ENCODE measurements at regions not wholly inside any gene's neighbourhood (a gene's known extent, or its start where the extent isn't known, plus 50 kb on each side); places are given as distances from the start of the nearest gene placed in this dataset.
"Not testable (repeated sequence)": the region's sequence is repeated elsewhere in the genome, so short reads cannot be mapped to it uniquely, and the experiment has no call there.

DNA sequence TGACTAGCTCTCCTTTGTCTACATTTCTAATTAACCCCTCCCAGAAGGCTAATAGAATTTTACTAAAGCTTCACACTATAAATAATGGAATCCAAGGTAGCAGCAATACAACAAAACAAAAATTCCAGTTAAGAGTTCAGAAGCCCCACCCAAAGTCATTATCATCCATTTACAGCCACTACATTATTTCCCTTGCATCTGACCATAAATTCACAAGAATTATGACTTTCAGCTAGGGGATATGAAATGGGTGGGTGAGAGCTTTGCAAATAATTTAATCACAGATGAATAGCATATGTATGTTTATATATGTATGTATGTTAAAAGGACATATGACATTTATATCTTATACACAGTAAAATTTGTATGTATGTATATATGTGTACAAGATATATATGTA, 65.3 kb upstream of the PTGDR start:
- no peak for DNase-seq

DNA sequence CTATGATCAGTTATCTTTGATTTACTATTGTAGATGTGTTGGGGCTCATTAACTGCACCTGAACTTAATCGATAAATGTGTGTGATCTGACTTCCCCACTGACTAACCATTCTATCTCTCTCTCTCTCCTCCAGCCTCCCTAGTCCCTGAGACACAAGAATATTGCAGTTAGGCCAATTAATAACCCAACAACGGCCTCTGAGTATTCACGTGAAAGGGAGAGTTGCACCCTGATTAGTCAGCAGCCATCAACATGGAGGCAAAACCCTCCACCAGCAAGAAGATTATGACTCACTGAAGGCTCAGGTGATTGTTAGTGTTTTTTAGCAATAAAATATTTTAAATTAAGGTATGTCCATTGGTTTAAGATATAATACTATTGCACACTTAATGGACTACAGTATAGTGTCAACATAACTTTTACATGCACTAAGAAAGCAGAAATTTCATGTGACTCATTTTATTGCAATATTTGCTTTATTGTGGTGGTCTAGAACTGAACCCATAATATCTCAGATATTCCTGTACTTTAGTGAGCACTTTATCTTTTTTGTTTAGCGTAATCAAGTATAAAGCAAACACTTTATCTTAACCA, 77.1 kb upstream of the PTGDR start:
- no peak for DNase-seq

DNA sequence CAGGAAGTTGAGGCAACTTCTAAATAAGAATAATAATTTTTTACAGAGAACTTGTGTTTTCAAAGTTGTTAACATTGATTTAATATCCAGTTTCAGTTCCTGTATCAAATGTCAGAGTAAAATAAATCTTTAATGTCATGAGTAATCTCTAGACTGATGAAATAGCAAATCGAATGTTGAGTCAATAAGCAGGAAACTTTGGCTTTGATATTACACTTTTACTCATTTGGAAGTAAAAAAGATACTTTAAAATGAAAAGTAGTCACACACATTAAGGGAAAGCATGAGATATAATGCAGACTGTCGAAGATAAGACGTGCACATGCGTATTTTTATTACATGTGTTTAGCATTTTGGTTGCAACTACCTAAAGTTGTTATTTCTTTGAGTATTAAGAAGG, 78.2 kb upstream of the PTGDR start:
- no peak for DNase-seq

DNA sequence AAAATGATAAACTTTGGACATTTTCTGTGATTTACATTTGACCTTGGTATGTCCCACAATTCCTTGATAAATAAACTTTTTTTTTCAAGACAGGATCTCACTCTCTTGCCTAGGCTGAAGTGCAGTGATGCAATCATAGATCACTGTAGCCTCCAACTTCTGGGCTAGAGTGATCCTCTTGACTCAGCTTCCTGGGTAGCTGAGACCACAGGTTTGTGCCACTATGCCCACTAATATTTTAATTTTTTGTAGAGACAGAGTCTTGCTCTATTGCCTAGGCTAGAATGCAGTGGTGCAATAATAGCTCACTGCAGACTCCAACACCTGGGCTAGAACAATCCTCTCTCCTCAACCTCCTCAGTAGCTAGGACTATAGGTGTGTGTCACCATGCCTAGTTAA, 79.1 kb upstream of the PTGDR start:
- DNase-seq = no peak

DNA sequence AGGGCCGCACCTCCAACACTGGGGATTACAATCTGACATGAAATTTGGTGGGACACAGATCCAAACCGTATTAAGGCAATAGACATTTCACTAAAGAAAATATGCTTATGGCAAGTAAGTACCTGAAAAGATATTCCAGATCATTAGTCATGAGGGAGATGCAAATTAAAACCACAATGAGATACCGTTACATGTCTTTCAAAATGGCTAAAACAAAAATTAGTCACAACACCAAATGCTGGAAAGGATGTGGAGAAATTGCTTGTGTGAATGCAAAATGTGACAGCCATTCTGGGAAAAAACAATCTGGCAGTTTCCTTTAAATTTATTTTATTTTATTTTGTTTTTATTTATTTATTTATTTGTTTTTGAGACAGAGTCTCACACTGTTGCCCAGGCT, 82.3 kb upstream of the PTGDR start:
- DNase-seq = no peak

DNA sequence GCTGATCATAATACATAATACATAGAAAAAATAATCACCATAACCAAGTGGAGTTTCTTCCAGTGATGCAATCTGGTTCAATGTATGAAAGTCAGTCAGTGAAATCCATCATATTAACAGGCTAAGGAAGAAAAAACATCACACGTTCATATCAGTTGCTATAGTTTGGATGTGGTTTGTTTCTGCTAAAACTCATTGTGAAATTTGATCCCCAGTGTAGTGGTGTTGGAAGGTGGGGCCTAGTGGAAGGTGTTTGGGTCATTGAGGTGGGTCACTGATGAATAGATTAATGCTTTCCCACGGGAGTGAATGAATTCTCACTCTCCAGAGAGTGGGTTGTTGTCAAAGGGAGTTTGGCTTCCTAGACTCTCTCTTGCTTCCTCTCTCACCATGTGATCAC, 84.6 kb upstream of the PTGDR start:
- no peak for DNase-seq

DNA sequence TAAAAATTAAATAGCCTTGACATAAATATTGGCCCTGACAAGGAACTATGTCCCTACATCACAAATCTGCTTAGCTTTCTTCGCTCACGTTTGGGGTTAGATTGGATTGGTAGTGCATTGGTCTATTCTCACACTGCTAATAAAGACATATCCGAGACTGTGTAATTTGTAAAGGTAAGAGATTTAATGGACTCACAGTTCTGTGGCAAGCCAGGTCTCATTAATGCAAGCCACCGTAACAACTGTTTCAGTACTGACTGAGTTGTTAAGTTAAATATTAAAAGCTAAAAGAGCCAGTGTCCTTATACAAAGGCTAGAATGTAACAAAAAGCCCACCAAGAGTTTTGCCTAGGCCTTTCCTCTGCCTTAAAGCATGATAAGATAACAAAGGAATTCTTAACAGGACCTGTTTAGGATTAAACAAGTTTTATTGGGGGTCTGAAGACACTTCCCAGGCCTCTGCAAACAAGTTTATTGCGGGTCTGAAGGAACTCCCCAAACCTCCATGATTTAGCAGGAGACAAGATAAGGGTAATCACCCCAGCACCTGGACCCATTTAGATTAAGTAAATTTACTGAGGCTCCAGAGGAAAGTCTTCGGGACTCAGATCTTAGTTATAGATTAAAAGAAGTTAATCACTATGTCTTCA, 88.2 kb upstream of the PTGDR start:
- DNase-seq = no peak

DNA sequence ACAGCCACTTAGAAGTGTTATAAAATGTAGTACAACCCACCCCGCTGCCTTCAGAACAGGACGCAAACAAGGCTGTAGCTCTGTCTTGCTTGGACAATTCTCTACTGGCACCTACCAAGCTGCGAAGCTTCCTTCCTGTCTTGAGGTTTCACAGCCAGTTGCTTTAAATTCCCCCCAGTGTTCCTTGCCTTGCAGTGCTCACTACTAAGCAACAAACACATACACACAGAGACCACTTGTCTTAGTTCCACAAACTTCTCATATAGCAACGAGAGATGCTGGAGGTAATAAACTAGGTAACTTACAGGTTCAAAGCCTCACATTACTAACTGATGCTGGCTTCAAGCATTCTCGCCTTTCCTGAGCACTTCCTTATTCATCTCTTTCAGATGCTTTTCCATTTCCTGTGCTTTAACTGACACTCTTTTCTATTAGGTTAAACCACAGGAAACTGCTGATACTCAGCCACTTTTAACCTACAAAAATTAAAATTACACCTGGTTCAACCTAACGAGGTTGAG, 91.5 kb upstream of the PTGDR start:
- DNase-seq = no peak

DNA sequence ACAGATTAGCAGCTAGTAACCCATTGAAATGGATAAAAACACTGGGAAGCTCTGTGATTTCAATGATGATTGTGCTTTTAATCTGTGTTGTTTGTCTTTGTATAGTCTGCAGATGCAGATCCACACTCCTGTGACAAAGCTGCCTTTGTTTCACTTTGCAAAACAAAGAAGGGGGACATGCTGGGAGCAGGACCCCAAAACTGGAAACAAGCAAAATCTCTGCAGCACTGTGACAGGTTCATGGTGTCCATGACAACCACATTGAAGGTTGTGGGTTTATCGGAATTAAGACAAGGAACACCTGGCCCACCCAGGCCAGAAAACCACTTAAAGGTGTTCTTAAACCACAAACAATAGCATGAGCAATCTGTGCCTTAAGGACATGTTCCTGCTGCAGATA, 95.6 kb upstream of the PTGDR start:
- not testable (repeated sequence) for DNase-seq

DNA sequence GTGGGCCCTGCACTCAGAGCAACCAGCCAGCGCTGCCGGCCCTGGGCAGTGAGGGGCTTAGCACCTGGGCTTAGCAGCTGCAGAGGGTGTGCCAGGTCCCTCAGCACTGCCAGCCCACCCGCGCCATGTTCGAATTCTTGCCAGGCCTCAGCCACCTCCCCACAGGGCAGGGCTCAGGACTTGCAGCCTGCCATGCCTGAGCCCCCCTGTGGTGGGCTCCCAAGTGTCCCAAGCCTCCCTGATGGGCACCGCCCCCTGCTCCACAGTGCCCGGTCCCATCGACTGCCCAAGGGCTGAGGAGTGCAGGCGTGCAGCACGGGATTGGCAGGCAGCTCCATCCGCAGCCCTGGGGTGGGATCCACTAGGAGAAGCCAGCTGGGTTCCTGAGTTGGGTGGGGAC, 98.0 kb upstream of the NID2 start:
- DNase-seq = no peak

DNA sequence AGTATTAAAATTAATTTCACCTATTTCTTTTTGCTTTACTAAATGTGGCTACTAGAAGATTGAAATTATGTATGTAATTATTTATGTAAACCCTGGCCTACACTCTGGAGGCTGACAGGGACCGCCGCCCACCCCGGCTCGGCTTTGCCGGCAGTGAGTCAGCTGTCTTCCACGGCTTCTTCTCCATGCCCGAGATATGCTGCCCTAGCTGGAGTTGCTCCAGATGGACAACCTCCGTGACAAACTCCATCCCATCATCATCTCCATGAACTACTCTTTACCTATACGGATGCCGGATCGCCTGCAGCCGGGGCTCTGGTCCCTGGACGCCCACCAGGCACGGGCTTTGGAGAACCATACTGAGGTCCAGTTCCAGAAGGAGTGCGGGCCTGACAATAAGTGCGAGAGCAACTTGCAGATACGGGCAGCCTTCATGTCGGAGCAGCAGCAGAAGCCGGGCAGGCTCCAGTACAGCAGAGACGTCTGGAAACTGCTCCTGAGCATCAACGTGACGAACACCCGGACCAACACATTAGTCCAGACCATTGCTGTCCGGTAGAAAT, 86.9 kb upstream of the NID2 start:
- peak in 4 of 56 donors; percentile 1 to 7 (median 4) for DNase-seq

DNA sequence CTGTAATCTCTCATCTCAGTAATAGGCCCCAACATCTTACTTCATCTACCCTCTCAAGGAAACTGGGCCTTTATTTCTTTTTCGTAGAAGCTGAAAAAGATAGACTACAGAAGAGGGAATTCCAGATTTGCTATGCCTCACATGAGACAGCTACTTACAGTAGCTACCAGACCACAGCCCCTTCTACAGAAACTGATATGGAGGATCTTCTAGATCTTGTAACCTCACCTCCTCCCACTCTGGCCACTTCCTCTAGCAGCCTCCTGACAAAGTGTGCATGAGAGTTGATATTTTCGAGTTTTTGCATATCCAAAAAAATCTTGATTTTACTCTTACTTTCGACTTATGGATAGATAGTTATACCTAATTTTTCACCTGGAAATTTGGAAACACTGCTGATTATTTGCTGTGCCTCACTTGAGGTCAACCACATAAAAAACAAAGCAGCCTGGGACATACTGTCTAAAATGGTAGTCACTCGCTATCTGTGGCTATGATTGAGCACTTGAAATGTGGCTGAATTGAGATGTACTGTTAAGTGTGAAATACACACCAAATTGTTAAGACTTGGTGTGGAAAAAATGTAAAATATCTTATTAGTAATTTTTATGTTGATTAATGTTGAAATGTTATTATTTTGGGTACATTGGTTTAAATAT, 86.3 kb upstream of the NID2 start:
- DNase-seq = no peak

DNA sequence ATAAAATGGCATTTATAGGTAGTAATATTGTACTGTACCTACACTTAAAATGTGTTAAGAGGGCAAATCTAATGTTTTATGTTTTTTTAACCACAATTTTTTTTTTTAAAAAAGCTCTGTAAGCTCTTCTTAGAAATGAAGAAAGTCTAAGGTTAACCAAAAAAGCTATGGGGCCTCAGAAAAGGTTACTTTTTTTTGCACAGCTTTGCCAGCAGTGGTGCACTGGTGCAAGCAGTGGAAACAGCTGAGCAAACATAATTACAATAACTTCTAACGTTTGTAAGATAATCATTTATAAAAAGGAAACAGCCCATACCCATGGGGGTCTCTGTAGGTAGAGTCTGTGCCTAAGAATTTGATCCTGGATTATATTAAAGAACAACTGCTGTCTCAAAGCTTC, 85.1 kb upstream of the NID2 start:
- no peak for DNase-seq

DNA sequence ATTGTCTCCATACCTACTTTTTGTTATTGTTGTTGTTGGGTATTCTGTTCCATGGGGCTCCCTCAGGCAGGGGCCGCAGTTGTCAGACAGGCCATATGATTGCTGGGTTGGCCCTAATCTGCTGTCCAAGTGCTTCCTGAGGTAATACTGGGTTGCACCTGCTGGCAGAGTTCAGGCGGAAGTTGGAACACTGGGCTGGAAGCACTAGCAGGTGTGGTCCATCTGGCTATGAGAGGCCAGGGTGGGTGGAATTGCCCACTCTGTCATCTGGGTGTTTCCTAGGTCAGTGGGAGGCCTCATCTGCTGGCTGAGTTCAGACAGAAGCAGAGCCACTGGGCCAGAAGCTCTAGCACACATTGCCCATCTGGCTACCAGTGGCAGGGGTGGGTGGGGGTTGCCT, 81.3 kb upstream of the NID2 start:
- DNase-seq = no peak

DNA sequence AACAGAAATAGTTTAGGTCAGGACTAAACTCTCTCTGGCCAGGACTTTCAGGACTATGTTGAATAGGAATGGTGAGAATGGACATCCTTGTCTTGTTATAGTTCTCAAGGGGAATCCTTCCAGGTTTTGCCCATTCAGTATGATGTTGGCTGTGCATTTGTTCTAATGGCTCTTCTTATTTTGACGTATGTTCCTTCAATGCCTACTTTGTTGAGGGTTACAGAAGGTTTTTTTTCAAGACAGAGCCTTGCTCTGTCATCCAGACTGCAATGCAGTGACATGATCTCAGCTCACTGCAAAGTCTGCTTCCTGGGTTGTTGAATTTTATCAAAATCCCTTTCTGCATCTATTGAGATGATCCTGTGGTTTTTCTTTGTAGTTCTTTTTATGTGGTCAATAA, 79.5 kb upstream of the NID2 start:
- DNase-seq = no peak

DNA sequence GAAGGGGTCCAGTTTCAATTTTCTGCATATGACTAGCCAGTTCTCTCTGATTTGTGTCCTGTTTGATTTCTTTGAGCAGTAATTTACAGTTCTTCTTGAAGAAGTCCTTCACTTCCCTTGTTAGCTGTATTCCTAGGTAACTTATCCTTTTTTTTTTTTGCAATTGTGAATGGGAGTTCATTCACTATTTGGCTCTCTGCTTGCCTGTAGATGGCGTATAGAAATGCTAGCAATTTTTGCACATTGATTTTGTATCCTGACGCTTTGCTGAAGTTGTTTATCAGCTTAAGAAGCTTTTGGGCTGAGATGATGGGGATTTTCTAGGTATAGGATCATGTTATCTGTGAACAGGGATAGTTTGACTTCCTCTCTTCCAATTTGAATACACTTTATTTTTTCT, 77.6 kb upstream of the NID2 start:
- no peak for DNase-seq

DNA sequence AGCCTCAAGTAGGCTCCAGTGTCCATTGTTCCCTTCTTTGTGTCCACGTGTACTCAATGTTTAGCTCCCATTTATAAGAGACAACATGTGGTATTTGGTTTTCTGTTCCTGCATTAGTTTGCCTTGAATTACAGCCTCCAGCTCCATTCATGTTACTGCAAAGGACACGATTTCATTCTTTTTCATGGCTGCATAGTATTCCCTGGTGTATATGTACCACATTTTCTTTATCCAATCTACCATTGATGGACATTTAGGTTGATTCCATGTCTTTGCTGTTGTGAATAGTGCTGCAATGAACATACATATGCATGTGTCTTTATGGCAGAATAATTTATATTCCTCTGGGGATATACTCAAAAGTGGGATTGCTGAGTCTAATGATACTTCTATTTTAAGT, 75.2 kb upstream of the NID2 start:
- not testable (repeated sequence) for DNase-seq

DNA sequence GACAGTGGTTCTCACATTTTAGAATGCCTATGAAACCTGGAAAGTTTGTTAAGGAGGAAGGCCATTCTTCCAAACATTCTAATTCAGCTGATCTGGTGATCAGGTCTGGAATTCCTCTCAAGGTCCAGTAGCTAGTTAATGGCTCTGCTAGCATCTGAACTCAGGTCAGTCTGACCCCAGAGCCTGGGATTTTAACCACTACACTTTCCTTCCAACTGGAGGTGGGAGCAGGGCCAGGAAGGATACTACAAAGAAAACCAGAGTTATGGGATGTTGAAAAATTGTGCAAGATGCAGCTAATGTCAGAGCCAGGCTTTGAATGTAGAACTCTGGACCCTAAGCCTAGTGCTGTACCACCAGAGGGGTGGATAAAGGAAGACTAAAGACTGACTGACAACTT, 73.6 kb upstream of the NID2 start:
- DNase-seq = no peak

DNA sequence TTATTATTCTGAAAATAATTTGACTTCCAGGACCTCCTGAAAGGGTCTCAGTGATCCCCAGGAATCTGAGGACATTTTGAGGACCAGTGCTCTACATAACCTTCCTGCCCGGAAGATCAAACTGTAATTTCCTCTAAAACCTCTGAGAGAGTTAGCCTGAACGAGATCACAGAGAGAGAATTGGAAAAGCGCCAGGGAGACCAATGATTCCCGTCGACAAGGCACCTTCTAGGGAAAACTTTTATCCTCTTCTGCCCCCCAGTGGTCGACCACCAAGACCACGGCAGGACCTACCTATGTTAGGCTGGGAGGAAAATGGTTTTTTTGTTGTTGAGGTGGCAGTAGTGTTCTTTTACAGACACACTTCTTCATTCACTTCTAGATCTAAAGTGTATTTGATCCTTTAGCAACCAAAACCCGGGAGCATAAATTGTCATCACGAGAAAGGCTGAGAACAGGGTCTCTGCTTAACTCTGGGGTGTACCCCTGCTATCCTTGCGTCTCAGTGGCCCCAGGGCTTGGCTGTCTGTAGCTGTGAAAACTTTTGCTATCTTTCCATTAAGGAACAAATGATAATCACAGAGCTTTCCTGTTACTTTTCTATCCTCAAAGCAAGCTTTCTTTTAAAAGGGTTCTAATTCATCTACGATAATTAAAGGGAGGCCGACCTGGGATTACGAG, 62.9 kb upstream of the NID2 start:
- DNase-seq = peak in 51 of 56 donors; percentile 5 to 84 (median 51)

DNA sequence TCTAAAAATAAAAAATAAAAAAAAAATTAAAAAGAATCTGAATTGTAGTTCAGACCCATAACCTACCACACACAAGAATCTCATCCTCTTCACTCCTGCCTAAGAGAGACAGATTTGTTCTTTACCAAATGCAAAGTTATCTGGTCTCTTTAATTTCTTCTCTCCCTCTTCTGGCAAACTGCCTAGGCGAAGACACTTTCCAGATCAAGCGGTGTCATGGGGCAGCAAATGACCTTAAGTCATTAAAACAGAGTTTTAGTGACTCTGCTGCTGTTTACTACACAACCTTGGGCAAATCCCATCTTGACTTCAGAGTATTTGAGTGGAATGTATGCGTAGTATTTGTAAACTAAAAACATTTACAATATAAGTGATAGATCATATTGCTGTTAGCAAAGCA, 60.9 kb upstream of the NID2 start:
- no peak for DNase-seq

DNA sequence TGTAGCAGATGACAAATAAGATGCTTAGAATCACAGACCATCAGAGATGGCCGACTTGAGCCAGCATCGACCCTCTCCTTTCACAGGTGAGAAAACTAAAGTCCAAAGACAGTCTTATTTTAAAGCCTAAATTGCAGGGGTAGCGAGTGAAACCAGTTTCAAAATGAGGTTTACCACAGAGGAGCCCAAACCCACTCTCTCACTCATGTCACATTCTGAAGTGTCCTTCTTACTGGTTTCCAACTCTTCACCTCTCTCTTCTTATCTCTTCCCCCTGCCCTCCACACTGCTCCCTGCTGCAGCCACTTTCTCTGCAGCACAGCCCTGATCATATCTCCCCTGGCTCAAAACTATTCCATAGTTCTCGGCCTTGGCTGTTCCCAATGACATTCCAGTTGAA, 57.0 kb upstream of the NID2 start:
- DNase-seq = no peak
